IPS-18c (cell line): ENCODE measurements at regions not wholly inside any gene's neighbourhood (a gene's known extent, or its start where the extent isn't known, plus 50 kb on each side); places are given as distances from the start of the nearest gene placed in this dataset.
"Not testable (repeated sequence)": the region's sequence is repeated elsewhere in the genome, so short reads cannot be mapped to it uniquely, and the experiment has no call there.

Experiments used
- H3K4me3 ChIP-seq: 2 replicates; pipeline ENCODE4 v1.7.0; 2013; ENCODE audit warnings: low read depth, mild to moderate bottlenecking, low read length, moderate library complexity; ENCODE audit not compliant: insufficient read depth
- H3K9me3 ChIP-seq: one replicate; pipeline ENCODE4 v1.6.1; 2013; ENCODE audit warnings: mild to moderate bottlenecking, low read length, moderate library complexity; ENCODE audit not compliant: control insufficient read depth, insufficient read depth

DNA sequence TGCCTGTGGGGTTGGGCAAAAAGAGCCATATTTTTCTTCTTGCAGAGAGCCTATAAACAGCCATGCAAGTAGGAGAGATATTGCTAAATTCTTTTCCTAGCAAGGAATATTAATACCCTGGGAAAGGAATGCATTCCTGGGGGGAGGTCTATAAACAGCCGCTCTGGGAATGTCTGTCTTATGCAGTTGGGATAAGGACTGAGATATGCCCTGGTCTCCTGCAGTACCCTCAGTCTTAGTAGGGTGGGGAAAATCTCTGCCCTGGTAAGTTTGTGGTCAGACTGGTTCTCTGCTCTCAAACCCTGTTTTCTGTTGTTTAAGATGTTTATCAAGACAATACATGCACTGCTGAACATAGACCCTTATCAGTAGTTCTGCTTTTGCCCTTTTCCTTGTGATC, 508.3 kb downstream of the IRS1 start:
- H3K9me3 ChIP-seq, H3K4me3 ChIP-seq: not testable (repeated sequence)

DNA sequence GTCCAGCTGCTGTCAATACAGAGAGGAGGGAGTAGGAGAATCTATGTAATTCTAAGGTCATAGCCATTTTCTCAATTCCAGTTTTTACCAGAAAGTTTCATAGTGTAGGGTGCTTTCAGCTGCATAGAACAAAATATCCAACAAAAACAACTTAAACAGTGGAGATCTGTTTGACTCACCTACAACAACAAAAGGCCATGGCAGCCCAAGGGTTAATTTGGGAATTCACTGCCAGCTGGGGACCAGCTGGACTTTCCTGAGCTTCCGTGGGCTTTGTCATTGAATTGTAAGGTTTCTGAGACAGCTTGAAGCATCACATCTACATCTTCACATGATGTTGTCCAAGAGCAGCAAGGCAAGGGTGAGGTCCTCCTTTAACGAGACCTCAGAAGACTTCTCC, 512.7 kb downstream of the IRS1 start:
- Histone ChIP-seq H3K9me3 (peaks cover 2% of the 10 kb centered on the region), H3K4me3 (no peak overlapping the region)

DNA sequence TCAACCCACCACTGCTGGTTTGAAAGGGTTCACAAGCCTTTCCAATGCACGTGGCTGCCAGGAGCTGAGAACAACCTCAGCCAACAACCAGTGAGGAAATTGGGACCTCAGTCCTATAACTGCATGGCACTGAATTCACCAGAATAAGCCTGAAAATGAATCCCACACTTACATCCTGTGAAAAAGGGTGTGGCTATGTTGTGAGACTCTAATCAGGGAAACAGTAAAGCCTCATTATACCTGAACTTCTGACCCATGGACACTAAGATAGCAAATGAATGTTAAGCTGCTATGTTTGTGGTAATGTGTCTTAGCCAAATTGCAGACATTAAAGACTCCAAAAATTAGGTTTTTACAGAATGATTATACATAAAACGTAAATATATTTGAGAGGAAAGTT, 515.8 kb downstream of the IRS1 start:
- H3K4me3 ChIP-seq: no peak overlapping the region
- no peaks in the 10 kb centered on the region for H3K9me3 ChIP-seq

DNA sequence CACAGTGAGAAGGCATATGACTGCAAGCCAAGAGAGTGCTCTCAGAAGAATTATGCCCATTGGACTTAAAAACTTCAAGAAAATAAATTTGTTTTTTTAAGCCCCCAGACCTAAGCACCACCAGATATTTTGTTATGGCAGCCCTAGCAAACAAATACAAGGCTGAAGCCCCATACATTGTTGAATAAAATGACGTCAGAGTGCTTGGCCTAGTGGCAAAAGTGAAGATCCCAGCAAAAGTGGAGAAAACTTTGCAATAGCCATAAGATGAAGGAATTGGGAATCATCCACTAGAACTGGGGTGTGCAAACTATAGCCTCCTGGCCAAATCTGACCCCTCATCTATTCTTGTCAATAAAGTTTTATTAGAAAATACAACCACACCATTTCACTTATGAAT, 517.5 kb downstream of the IRS1 start:
- Histone ChIP-seq H3K9me3 (no peaks in the 10 kb centered on the region), H3K4me3 (no peak overlapping the region)

DNA sequence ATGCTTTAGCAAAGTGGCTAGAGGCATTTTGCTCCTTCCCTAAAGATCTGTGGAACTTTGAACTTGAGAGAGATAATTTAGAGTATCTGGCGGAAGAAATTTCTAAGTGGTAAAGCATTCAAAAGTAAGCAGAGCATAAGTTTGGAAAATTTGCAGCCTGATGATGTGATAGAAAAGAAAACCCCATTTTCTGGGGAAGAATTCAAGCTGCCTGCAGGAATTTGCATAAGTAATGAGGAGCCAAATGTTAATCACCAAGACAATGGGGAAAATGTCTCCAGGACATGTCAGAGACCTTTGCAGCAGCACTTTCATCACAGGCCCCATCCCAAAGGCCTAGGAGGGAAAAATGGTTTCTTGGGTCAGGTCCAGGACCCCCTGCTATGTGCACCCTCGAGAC, 519.5 kb downstream of the IRS1 start:
- H3K4me3 ChIP-seq, H3K9me3 ChIP-seq: not testable (repeated sequence)

DNA sequence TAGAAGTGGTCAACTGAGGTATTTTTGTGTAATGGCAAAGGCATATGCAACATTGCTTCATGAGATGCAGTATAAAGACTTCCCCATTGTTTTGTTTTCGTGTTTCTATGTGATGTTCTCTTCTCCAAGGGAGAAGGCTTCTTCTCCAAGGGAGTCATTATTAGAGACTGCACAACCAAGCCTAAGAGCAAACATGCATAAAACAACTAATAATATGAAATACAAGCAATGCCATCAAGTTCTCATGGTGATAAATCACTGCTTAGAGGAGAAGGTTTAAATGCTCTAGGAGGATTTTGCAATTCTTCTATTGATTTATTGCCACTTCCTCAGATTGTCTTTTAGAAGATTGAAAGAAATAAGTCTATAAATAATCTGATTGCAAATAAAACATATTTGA, 524.4 kb downstream of the IRS1 start:
- no peak overlapping the region for H3K4me3 ChIP-seq
- H3K9me3 ChIP-seq: no peaks in the 10 kb centered on the region

DNA sequence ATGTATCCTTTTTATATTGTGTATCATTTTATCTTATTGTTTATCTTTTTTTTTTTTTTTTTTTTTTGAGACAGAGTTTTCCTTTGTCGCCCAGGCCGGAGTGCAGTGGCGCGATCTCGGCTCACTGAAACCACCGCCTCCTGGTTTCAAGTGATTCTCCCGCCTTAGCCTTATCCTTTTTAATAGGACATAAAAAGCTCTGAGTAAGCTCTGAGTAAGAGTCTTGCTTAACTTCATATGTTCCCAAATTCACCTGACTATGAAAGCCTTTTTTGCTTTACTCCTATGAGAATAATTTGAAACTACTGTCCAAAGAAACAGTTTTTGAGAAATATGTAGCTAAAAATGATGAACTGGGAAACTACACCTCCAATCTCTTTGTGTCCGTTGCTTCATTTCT, 525.5 kb downstream of the IRS1 start:
- H3K4me3 ChIP-seq: no peak overlapping the region
- no peaks in the 10 kb centered on the region for H3K9me3 ChIP-seq

DNA sequence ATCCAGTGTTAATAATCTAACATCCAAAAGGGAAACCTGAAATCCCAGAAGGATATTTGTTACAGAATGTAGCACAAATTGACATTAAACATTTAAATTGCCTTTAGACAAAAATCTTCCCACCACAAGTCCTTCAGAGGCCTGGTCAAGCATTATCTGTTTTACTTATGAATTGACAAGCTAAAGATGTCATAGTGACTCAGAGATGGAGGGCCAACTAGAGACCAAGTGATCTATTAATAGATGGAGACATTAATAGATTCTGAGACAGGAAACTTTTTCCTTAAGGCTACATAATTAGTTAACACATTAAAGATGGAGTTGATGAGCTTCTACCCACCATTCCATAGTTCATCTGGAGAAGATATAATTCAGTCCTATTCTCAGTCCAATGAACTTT, 526.2 kb downstream of the IRS1 start:
- H3K4me3 ChIP-seq: no peak overlapping the region
- H3K9me3 ChIP-seq: no peaks in the 10 kb centered on the region

DNA sequence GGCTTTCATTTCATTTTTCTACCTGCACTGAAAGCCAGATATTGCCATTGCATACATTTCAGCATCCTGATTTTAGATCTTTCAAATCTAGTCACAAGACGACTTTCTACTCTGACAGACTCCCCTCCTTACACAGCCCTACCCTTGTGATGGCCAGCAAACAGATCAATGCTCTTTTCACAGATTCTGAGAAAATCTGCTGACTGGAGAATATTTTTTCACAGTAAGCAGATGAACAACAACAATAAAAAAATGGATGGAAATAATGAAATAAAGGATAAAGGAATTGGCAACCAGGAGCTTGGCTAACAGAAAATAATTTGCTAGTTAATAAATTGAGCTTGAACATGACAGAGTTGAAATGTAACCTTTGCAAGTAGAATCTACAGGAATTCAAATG, 527.2 kb downstream of the IRS1 start:
- Histone ChIP-seq H3K4me3 (no peak overlapping the region), H3K9me3 (no peaks in the 10 kb centered on the region)

DNA sequence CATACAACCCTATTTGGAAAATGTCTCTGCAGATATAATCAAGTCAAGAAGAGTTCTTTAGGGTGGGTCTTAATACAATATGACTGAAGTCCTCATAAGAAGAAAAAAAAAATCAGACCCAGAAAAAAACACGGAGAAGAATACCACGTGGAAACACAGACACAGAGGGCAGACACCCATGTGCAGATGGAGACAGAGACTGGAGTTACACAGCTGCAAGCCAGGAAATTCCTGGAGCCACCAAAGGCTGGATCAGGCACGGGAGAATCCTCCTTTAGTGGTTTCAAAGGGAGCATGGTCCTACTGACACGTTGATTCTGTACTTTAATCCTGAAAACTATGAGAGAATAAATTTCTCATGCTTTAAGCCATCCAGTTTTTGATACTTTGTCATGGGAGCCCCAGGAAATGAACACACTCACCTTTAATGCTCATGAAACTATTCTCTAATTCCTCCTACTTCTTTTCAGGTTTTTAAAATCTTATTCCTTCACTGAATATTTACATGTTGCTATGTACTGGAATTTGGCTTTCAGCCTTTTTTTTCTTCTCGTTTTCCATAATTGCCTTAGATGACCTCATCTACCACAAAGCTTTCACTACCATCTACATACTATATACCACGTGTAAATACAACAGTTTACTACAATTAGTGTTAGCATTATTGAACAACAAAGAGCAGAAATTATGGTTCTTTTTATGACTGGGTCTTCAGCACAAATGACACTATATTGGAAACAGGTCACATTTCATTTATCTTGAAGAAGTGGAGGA, 529.1 kb downstream of the IRS1 start:
- H3K9me3 ChIP-seq: no peaks in the 10 kb centered on the region
- H3K4me3 ChIP-seq: no peak overlapping the region

DNA sequence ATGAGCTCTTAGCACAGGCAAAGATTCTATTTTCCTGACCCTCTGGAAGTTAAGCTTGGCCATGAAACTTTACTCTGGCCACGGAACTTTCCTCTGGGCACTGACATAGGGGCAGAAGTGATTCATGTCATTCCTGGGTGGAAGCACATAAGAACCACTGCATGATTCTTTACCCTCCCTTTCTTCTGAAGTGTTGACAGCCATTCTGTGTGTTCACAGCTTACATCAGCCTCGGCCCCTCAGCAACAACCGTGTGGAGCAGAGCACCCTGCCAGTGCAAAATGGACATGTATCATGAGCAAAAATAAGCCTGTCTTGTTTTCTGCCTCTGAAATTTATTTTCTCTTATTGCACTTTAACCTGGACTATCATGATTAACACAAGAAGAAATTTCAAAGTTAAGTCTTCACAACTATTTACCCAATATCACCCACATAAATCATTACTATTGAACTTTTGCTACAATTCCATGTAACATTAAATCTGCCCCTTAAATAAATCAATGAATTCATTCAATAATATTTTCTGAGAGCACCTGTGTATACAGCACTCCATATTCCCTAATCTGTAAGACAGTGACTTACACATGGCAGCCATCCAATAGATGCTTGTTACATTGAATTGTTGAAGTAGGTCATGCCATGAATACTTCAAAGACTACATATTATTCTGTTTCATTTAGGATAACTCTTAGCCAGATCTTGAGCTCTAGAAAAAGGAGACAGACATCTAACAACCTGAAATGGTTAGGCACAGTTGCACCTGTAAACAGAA, 531.9 kb downstream of the IRS1 start:
- Histone ChIP-seq H3K9me3 (no peaks in the 10 kb centered on the region), H3K4me3 (no peak overlapping the region)

DNA sequence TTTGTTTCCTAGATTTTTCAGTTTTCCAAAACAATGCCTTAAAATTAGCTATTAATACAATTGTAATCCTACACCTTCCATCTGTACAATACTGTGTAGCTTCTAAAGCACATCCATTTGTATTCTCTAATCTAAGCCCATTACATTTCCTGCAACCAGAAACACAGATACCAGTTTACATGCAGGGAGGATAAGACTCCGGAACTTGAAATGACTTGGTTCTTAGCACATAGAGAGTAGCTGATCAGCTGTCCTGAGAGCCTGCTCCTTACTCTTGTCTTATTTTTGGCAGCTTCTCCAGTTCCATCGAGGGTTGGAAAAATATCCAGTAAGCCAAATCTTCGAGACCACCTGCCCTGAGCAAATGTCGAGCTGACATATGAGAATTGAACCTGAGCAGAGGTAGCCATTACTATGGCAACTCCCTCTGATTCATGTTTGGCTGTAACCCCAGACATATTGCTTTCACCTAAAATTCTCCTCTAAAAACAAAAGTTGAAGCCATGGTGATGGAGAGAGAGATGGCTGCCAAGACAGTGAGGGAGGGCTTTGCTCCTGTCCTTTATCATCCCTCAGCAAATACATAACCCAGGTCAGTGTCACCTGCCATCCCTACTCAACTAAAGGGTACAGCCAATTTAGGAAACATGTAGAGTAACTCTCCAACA, 542.8 kb downstream of the IRS1 start:
- Histone ChIP-seq H3K4me3 (no peak overlapping the region), H3K9me3 (no peaks in the 10 kb centered on the region)

DNA sequence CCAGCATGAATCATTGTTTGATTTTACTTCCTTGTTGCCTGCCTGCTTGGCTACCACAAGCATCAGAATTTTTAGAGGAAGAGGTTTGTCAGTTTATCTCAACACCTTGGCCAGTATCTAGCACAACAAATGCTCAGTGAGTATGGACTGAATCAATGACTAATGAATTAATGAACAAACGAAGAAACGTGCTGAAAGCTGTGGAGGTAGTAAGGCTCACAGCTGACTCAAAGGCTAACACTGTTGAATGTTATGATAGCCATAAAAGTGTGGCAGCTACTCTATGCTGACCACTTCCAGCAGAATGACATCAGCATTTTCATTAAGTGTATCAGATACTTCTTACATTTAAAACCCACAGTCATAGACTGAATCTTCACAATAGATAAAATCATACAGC, 543.4 kb downstream of the IRS1 start:
- H3K9me3 ChIP-seq: no peaks in the 10 kb centered on the region
- H3K4me3 ChIP-seq: no peak overlapping the region

DNA sequence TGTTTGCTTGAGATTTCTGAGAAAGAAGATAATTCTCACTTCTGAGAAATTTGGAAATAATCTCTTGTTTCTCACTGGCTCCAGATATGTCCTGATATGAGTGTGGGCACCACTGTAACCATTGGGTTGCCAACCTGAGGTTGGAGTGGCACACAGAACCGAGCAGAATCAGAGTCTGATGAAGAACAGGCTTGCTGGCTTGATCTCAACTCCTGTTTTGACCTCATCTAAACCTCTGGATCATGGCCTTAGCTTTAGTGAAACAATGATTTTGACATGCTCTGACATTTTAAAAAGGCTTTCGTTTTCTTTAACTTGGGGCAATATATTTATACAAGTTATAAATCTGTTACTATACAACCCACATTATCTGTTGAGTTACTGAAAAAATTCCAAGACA, 548.0 kb downstream of the IRS1 start:
- H3K9me3 ChIP-seq: no peaks in the 10 kb centered on the region
- H3K4me3 ChIP-seq: no peak overlapping the region

DNA sequence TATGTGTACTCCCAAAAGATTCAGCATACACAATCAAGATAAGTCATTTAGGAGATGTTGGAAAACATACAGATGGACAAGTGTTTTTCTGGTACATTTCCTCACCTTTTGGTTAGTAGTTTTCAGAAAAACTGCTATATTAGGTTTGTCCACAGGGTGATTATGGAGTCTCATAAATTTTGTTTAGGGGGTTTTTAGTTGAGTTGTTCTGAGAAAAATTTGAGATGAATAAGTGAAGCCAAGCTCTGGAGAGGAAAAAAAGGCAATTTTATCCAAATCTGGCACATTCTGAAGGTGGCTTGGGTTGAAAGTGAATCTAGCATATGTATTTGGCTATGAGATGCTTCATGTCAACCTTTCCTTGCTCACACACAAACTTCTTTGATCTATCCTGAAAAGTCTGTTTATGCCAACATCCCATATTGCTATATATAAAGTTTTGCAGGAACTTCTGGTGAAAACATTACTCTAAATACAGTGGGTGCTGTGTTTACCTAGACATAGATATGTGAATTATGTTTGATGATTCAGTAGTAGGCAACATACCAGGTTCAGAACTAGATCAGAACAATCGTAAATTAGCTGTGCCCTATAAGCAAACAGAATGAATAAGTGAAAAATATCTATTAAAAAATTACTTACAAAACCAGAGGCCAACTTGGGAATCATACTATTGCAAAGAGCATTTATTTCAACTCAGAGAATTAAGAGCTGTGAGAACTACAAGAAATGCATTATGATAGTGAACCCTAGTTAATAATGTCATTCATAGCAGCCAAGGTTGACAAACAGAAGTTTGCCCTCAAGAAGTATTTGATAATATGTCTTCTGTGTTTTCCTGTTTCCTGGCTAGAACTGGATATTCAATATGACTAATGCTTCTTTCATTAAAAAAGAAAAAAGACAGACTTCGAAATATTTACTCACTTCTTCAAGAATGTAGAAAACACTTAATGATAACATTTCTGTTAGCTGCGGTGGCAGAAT, 552.0 kb downstream of the IRS1 start:
- no peak overlapping the region for H3K4me3 ChIP-seq
- H3K9me3 ChIP-seq: no peaks in the 10 kb centered on the region

DNA sequence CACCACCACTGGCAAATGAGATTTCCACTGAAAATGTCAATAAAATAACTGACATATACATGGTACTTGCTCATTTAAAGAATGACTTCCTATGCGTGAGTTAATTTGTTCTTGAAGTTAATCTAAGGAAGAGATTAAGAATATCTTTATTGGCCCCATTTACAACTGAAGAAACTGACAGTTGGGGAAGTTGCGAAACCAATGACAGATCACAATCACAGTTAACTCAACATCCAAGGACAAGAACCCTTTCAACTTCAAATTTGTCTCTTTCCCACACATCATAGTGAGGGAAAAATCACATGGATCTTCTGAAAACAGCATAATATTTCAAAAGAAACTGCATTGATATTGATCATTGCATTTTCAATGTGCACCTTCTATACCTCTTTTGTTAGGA, 565.4 kb downstream of the IRS1 start:
- no peak overlapping the region for H3K4me3 ChIP-seq

DNA sequence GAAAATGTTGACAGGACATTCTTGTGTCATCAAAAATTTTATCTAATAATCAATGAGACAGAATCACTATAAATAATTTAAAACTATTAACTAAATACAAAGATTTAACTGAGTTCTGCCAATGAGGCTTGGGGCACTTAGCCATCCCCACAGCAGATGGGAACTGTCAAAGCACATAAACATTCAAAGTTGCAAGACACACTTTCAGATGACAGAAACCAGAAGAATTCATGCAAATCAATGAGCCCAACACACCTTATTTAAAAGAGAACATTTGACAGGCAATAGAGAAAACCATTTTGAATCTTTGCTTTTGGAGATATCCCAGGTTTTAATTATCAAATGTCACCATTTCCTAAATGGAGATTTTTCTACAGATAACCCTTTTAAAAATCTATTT, 566.2 kb downstream of the IRS1 start:
- H3K9me3 ChIP-seq: peaks cover 2% of the 10 kb centered on the region

More for the DNA sequence above, 565.4 kb downstream of the IRS1 start:
- peaks cover 2% of the 10 kb centered on the region for H3K9me3 ChIP-seq

More for the DNA sequence above, 566.2 kb downstream of the IRS1 start:
- H3K4me3 ChIP-seq: no peak overlapping the region
